RWPE1 (cell line): ENCODE measurements at regions not wholly inside any gene's neighbourhood (a gene's known extent, or its start where the extent isn't known, plus 50 kb on each side); places are given as distances from the start of the nearest gene placed in this dataset.
A peak's percentile ranks its signal among the peaks of the same experiment; 100 is the strongest.

Experiments used
- CTCF ChIA-PET: fragments of 350-600 bp; sonication (Branson Sonifier 250); formaldehyde crosslinking; extraction: SDS; loops from one replicate; lab custom pipeline; 2021; lab: Yijun Ruan, JAX
- POLR2A ChIA-PET: fragments of 400-600 bp; formaldehyde crosslinking; extraction: SDS; loops from one replicate; lab custom pipeline; 2020; ENCODE audit warnings: antibody characterized with exemption; ENCODE audit not compliant: low non-redundant PET; lab: Yijun Ruan, JAX
- DNase-seq: peaks from one replicate; pipeline ENCODE4 v3.0.0; 2012; ENCODE audit warnings: low spot score
- H3K27ac ChIP-seq: fragments of 450-650 bp; 2 replicates; pipeline ENCODE4 v1.5.1; 2017
- CTCF ChIP-seq: fragments of 450-650 bp; conservative IDR thresholded peaks from 2 replicates; pipeline ENCODE4 v1.5.1; 2017; ENCODE audit warnings: low read depth, mild to moderate bottlenecking

GRCh38 chr4:10925996-10926395 lies 241.4 kb upstream of the CLNK start:
- ChIA-PET CTCF (interaction anchor here (0.6 kb wide), 1 partner anchor 70 kb away, joined by 3 read pairs; no protein-coding TSS in a partner anchor), POLR2A (no interaction called here)
- no peak for TF ChIP-seq CTCF
- DNase-seq = peak; percentile 1
- H3K27ac ChIP-seq = no peak overlapping the region

DNA sequence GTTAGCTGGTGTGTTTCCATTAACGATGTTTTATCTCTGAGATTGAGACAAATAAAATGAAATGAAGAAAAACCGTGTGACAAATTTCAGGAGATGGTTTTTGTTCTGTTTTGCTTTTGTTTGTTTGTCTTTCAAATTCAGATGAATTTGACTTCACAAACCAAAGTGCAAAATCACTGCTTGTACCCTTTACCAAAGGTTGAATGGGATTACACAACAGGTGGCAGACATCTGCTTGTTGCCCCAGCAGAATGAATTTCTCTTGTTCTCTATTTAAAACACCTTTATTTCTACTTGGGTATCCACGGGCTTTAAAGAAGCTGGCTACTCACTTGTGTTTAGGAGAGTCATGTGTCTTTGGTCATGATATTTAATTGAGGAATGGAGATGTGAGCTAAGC lies 239.7 kb upstream of the CLNK start:
- POLR2A ChIA-PET = no interaction called here
- TF ChIP-seq CTCF = no peak
- H3K27ac ChIP-seq = no peak overlapping the region
- CTCF ChIA-PET = no interaction called here
- DNase-seq = no peak

GRCh38 chr4:10917566-10917965 lies 233.0 kb upstream of the CLNK start:
- no peak overlapping the region for H3K27ac ChIP-seq
- no peak for TF ChIP-seq CTCF
- ChIA-PET CTCF (no interaction called here), POLR2A (no interaction called here)
- no peak for DNase-seq

GRCh38 chr4:10898072-10898471 lies 213.5 kb upstream of the CLNK start:
- POLR2A ChIA-PET = no interaction called here
- CTCF ChIA-PET = interaction anchor here (0.6 kb wide), 1 partner anchor 46 kb away, joined by 3 read pairs; no protein-coding TSS in a partner anchor

DNA sequence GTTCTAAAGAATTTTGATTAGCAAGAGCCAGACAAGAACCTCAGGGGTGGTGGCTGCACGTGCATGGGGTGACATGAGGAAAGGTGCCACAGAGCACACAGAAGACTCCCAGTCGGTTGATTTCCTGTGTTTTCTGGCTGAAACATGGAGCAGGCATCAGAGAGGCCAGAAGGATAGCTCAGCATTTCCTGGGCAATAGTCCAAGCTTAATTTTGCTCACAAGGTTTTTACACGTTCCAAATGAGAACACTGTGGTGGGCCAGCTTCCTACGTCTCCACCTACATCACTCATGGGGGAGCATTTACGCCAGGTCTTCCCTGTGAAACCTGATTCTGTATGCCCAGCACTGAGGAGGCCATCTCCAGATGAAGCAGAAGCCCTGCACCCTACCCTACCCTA lies 212.5 kb upstream of the CLNK start:
- POLR2A ChIA-PET = no interaction called here
- no peak for TF ChIP-seq CTCF
- CTCF ChIA-PET = no interaction called here
- DNase-seq = no peak
- no peak overlapping the region for H3K27ac ChIP-seq

More at GRCh38 chr4:10898072-10898471, 213.5 kb upstream of the CLNK start:
- TF ChIP-seq CTCF = no peak
- DNase-seq = no peak
- no peak overlapping the region for H3K27ac ChIP-seq

DNA sequence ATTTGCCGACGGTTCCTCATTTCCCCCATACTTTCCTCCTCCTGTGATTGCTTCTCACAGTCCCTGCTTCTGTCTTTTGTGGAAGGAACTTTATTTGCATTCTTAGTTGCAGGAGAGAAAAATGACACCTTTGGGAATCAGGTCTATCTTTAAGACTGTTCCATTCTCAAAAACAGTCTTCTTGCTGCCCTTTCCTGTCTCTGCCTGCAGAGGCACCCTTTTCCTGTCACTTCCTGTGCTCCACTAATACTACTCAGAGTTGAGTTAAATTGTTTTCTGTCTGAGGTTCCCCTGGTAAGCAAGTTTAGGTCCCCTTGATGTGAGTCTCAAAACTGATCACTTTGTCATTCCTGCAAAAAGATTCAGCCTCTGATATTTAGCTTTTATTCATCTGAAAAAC lies 208.8 kb upstream of the CLNK start:
- no peak overlapping the region for H3K27ac ChIP-seq
- CTCF ChIA-PET = interaction anchor here (0.6 kb wide), 1 partner anchor 1830 kb away, joined by 4 read pairs; no protein-coding TSS in a partner anchor
- POLR2A ChIA-PET = no interaction called here
- TF ChIP-seq CTCF = no peak
- no peak for DNase-seq
